HepG2 (cell line): ENCODE measurements at regions not wholly inside any gene's neighbourhood (a gene's known extent, or its start where the extent isn't known, plus 50 kb on each side); places are given as distances from the start of the nearest gene placed in this dataset.

Experiments used
- ATAC-seq: fragments of 200-7000 bp; cut with Tn5 transposase; 3 replicates; pipeline ENCODE4 v1.9.1; 2020; ENCODE audit warnings: mild to moderate bottlenecking, moderate library complexity
- BruUV-seq: library from RNA; stranded (reverse); fragments of 400-500 nt; replicated peaks from 2 replicates; lab custom pipeline; 2021; lab: Mats Ljungman, UMichigan
- CTCF ChIA-PET: fragments of 300-600 bp; formaldehyde crosslinking; extraction: SDS; loops from one replicate; lab custom pipeline; 2021; ENCODE audit warnings: low total read pairs, inconsistent platforms, low intra/inter-chr PET ratio; lab: Yijun Ruan, JAX
- POLR2A ChIA-PET: fragments of 350-600 bp; sonication (Branson Sonifier 250); formaldehyde crosslinking; loops from one replicate; lab custom pipeline; 2020; ENCODE audit warnings: antibody characterized with exemption, inconsistent platforms; lab: Yijun Ruan, JAX
- DNase-seq: peaks from one replicate; pipeline ENCODE4 v3.0.0-alpha.2; 2015; ENCODE audit warnings: low spot score
- FAIRE-seq: peaks from 3 replicates; lab custom pipeline; 2011; peaks lifted over from hg19 to GRCh38; lab: Jason Lieb, UNC
- H2AFZ ChIP-seq: one replicate; pipeline ENCODE4 v1.6.1; 2011; ENCODE audit warnings: low read length, inconsistent platforms
- H3K27ac ChIP-seq: fragments of 300-600 bp; 3 replicates; pipeline ENCODE4 v1.8.0; 2011; ENCODE audit warnings: mixed run types, mild to moderate bottlenecking, mixed read lengths, low read length, inconsistent platforms; ENCODE audit not compliant: insufficient read depth; ENCODE audit errors: extremely low read length
- H3K27me3 ChIP-seq, 2 experiments: fragments of 200-600 bp in 1 of 2; 2 replicates in 1 of 2; 3 replicates in 1 of 2; pipeline versions ENCODE4 v1.6.0 to v1.8.0; 2011; ENCODE audit warnings: low read length in 2 of 2, mild to moderate bottlenecking in 2 of 2, moderate library complexity in 2 of 2, inconsistent platforms in 1 of 2; ENCODE audit not compliant: insufficient read depth in 2 of 2, control insufficient read depth in 1 of 2
- H3K36me3 ChIP-seq, 2 experiments: fragments of 200-600 bp in 1 of 2; replicated peaks in 1 of 2; 2 replicates in 1 of 2; 3 replicates in 1 of 2; pipeline versions ENCODE4 v1.5.1 to v1.8.0; 2011; ENCODE audit warnings: low read length in 2 of 2, inconsistent platforms in 1 of 2; ENCODE audit not compliant: insufficient read depth in 2 of 2, control insufficient read depth in 1 of 2
- H3K4me1 ChIP-seq: 2 replicates; pipeline ENCODE4 v1.5.1; 2012; ENCODE audit warnings: low read length, inconsistent platforms; ENCODE audit not compliant: insufficient read depth
- H3K4me2 ChIP-seq: 2 replicates; pipeline ENCODE4 v1.6.0; 2011; ENCODE audit warnings: low read depth, low read length, inconsistent platforms
- H3K4me3 ChIP-seq, 3 experiments: fragments of 200-600 bp in 1 of 3; sonication (generic), shearing (Covaris generic) in 1 of 3; replicated peaks in 1 of 3; 2 replicates each; pipeline ENCODE4 v1.5.1; 2011 to 2016; ENCODE audit warnings: low read length in 3 of 3, inconsistent platforms in 2 of 3, low read depth in 2 of 3, mild to moderate bottlenecking in 2 of 3, control low read depth in 1 of 3, mixed read lengths in 1 of 3; ENCODE audit not compliant: insufficient read depth in 1 of 3
- H3K79me2 ChIP-seq: one replicate; pipeline ENCODE4 v1.6.1; 2011; ENCODE audit warnings: low read length, inconsistent platforms; ENCODE audit not compliant: insufficient read depth
- H3K9ac ChIP-seq: 2 replicates; pipeline ENCODE4 v1.6.0; 2011; ENCODE audit warnings: mild to moderate bottlenecking, low read depth, low read length, inconsistent platforms; ENCODE audit not compliant: insufficient read depth
- H3K9me3 ChIP-seq: 2 replicates; pipeline ENCODE4 v1.5.1; 2012; ENCODE audit warnings: mild to moderate bottlenecking, low read length
- H4K20me1 ChIP-seq: 2 replicates; pipeline ENCODE4 v1.6.0; 2011; ENCODE audit warnings: inconsistent platforms, mild to moderate bottlenecking, low read length, moderate library complexity; ENCODE audit not compliant: insufficient read depth
- CHD4 ChIP-seq: fragments of 200-600 bp; sonication (generic); IDR thresholded peaks from 2 replicates; pipeline ENCODE4 v1.7.0; 2017; ENCODE audit warnings: mild to moderate bottlenecking, low read length, borderline replicate concordance
- ELF3 ChIP-seq: IDR thresholded peaks from 2 replicates; pipeline ENCODE4 v1.6.1; 2016; ENCODE audit warnings: missing genetic modification reagents, missing compliant biosample characterization
- HNRNPH1 ChIP-seq: fragments of 200-400 bp; formaldehyde crosslinking; optimal IDR thresholded peaks from 2 replicates; pipeline ENCODE3; 2017; ENCODE audit warnings: mild to moderate bottlenecking, low read depth, low read length
- ZFP91 ChIP-seq: sonication (generic); formaldehyde crosslinking; IDR thresholded peaks from 2 replicates; pipeline ENCODE4 v1.9.0; 2022; ENCODE audit warnings: missing genetic modification reagents, mild to moderate bottlenecking, borderline replicate concordance
- WGBS: methylation state at CpG from one replicate; pipeline ENCODE4 v1.1.6; 2017; ENCODE audit warnings: low lambda C conversion rate; 5-methylcytosine and 5-hydroxymethylcytosine counted together
- in situ Hi-C: cut with HindIII; loops from 2 replicates; pipeline ENCODE4 v1.10.0; 2017; ENCODE audit warnings: low pct_unique_long_range_greater_than_20kb; ENCODE audit not compliant: extremely low pct_ligation_motif_present
- intact Hi-C: fragments of 100-400 bp; cut with micrococcal nuclease; formaldehyde crosslinking; loops from one replicate; pipeline ENCODE4 v1.10.0; 2022; ENCODE audit not compliant: unreplicated experiment
- TF ChIP-seq, protein P1 (sequence below): sonication (generic); formaldehyde crosslinking; IDR thresholded peaks from 2 replicates; pipeline ENCODE4 v1.5.0; 2020; ENCODE audit warnings: missing genetic modification reagents
- TF ChIP-seq, protein P2 (sequence below): sonication (generic); formaldehyde crosslinking; IDR thresholded peaks from 2 replicates; pipeline ENCODE4 v1.9.0; 2021; ENCODE audit warnings: missing genetic modification reagents, mild to moderate bottlenecking, borderline replicate concordance

DNA sequence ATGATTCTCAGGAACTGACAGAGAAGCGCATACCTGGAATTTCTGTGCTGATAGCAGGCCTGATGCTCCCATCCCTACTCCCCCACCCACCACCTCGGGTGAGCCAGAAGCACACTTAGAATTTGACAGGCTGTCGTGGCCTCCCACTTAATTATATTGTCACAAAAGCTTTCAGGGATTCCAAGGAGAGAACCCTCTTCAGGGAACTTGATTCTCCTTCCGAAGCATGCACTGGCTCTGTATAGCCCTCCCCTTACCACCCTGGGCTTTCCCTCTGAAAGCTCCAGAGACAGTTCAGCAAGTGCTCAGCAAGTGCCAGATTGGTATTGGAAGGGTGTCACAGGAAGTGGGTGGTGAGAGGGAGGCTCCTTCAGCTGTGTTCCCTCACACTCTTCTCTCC is 252.5 kb upstream of the SIX2 start:
- 39% methylated on average over 4 of the region's 4 CpGs for WGBS
- in situ Hi-C loops: no loop called here
- ATAC-seq: no peak

GRCh38 chr2:45260946-45261345 is 251.7 kb upstream of the SIX2 start:
- WGBS: 32% methylated on average over 5 of the region's 5 CpGs
- Histone ChIP-seq H3K27me3 (peaks cover 14 to 54% of the 10 kb centered on the region in 2 experiments; a peak in 4 of 5 replicates), H3K4me2 (no peak overlapping the region), H2AFZ (no peak overlapping the region), H3K9ac (no peak overlapping the region), H3K27ac (no peak overlapping the region), H4K20me1 (no peaks in the 10 kb centered on the region), H3K36me3 (no peaks in the 10 kb centered on the region), H3K79me2 (no peaks in the 10 kb centered on the region), H3K9me3 (no peaks in the 10 kb centered on the region), H3K4me3 (no peak overlapping the region), H3K4me1 (peaks cover 85% of the 10 kb centered on the region)
- intact Hi-C loops: no loop called here
- DNase-seq (no peak), ATAC-seq (no peak), FAIRE-seq (no peak)
- peak; percentile 35; the same call in 1 of the 2 replicates for TF ChIP-seq ZFP91 (CRISPR knock-in tag)
- TF ChIP-seq CHD4: no peak
- ChIA-PET CTCF (no interaction called here), POLR2A (interaction anchor here (2.6 kb wide), 1 partner anchor 13 kb away, joined by 13 read pairs; no protein-coding TSS in a partner anchor)
- no TSS peak for BruUV-seq
- in situ Hi-C loops: no loop called here

More for the DNA sequence above, 252.5 kb upstream of the SIX2 start:
- no peak overlapping the region for H3K4me2 ChIP-seq
- POLR2A ChIA-PET: interaction anchor here (2.6 kb wide), 1 partner anchor 12 kb away, joined by 13 read pairs; no protein-coding TSS in a partner anchor
- no TSS peak for BruUV-seq
- H3K9me3 ChIP-seq: no peaks in the 10 kb centered on the region
- no peaks in the 10 kb centered on the region for H3K79me2 ChIP-seq
- TF ChIP-seq, protein P1, sequence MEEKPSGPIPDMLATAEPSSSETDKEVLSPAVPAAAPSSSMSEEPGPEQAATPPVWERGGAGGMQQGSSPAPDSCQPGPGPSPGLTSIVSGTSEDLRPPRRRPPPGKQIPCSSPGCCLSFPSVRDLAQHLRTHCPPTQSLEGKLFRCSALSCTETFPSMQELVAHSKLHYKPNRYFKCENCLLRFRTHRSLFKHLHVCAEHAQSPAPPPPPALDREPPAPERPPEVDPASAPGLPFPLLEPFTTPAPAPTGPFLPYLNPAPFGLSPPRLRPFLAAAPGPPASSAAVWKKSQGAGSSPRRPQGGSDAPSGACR (CRISPR knock-in tag): no peak
- TF ChIP-seq, protein P2, sequence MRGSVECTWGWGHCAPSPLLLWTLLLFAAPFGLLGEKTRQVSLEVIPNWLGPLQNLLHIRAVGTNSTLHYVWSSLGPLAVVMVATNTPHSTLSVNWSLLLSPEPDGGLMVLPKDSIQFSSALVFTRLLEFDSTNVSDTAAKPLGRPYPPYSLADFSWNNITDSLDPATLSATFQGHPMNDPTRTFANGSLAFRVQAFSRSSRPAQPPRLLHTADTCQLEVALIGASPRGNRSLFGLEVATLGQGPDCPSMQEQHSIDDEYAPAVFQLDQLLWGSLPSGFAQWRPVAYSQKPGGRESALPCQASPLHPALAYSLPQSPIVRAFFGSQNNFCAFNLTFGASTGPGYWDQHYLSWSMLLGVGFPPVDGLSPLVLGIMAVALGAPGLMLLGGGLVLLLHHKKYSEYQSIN (CRISPR knock-in tag): no peak
- no peak for TF ChIP-seq ELF3 (CRISPR knock-in tag)
- no peak for TF ChIP-seq HNRNPH1
- TF ChIP-seq, all 625 proteins: peak for 0
- Histone ChIP-seq H3K27ac (no peak overlapping the region), H3K9ac (no peak overlapping the region), H3K27me3 (peaks cover 14 to 54% of the 10 kb centered on the region in 2 experiments; a peak in 4 of 5 replicates), H4K20me1 (no peaks in the 10 kb centered on the region), H3K36me3 (no peaks in the 10 kb centered on the region), H3K4me1 (peaks cover 77% of the 10 kb centered on the region), H3K4me3 (no peak overlapping the region), H2AFZ (no peak overlapping the region)
- CTCF ChIA-PET: no interaction called here
- DNase-seq (no peak), FAIRE-seq (no peak)
- intact Hi-C loops: no loop called here
